Endothelial cell of umbilical vein (primary cell): ENCODE measurements at regions not wholly inside any gene's neighbourhood (a gene's known extent, or its start where the extent isn't known, plus 50 kb on each side); places are given as distances from the start of the nearest gene placed in this dataset.

Source experiments
- BruUV-seq: library from RNA; stranded (reverse); fragments of 400-500 nt; replicated peaks from 2 replicates; lab custom pipeline; 2021; lab: Mats Ljungman, UMichigan
- CTCF ChIA-PET: fragments of 300-600, 350-600 bp; sonication (Branson Sonifier 250); formaldehyde crosslinking; loops from one replicate; lab custom pipeline; 2021; ENCODE audit warnings: antibody characterized with exemption, inconsistent platforms; lab: Charles Lee
- POLR2A ChIA-PET: fragments of 300-600, 350-600 bp; sonication (Branson Sonifier 250); formaldehyde crosslinking; loops from one replicate; lab custom pipeline; 2021; ENCODE audit warnings: antibody characterized with exemption, inconsistent platforms; lab: Charles Lee
- DNase-seq: peaks from one replicate; pipeline ENCODE4 v3.0.0-alpha.2; 2011; ENCODE audit warnings: low read depth, low spot score
- FAIRE-seq: peaks from 2 replicates; lab custom pipeline; 2011; peaks lifted over from hg19 to GRCh38; lab: Jason Lieb, UNC
- H2AFZ ChIP-seq: 2 replicates; pipeline ENCODE4 v1.6.0; 2012; ENCODE audit warnings: low read depth, low read length, control low read depth, inconsistent platforms
- H3K27ac ChIP-seq: 2 replicates; pipeline ENCODE4 v1.5.1; 2011; ENCODE audit warnings: low read depth, mild to moderate bottlenecking, control low read depth, low read length, moderate library complexity; ENCODE audit not compliant: insufficient read depth
- H3K27me3 ChIP-seq, 2 experiments: 2 replicates each; pipeline versions ENCODE4 v1.6.0 to v1.6.1; 2011; ENCODE audit warnings: low read length in 2 of 2, mixed read lengths in 1 of 2; ENCODE audit not compliant: control insufficient read depth in 2 of 2, insufficient read depth in 2 of 2
- H3K36me3 ChIP-seq, 2 experiments: 2 replicates in 1 of 2; 3 replicates in 1 of 2; pipeline ENCODE4 v1.5.1; 2011; ENCODE audit warnings: low read length in 2 of 2, mild to moderate bottlenecking in 1 of 2, moderate library complexity in 1 of 2; ENCODE audit not compliant: control insufficient read depth in 2 of 2, insufficient read depth in 2 of 2; ENCODE audit errors: extremely low read depth in 1 of 2
- H3K4me1 ChIP-seq: 3 replicates; pipeline ENCODE4 v1.5.1; 2011; ENCODE audit warnings: mild to moderate bottlenecking, low read length; ENCODE audit not compliant: control insufficient read depth, insufficient read depth; ENCODE audit errors: extremely low read depth
- H3K4me2 ChIP-seq: 2 replicates; pipeline ENCODE4 v1.6.1; 2011; ENCODE audit warnings: low read length, control low read depth, mixed read lengths; ENCODE audit not compliant: insufficient read depth
- H3K4me3 ChIP-seq, 3 experiments: fragments of 200-600 bp in 1 of 3; sonication (generic), shearing (Covaris generic) in 1 of 3; replicated peaks in 1 of 3; 2 replicates each; pipeline ENCODE4 v1.5.1; 2011 to 2016; ENCODE audit warnings: control low read depth in 3 of 3, low read length in 3 of 3, mild to moderate bottlenecking in 2 of 3, inconsistent platforms in 1 of 3, low read depth in 1 of 3, moderate library complexity in 1 of 3; ENCODE audit not compliant: insufficient read depth in 1 of 3
- H3K79me2 ChIP-seq: 2 replicates; pipeline ENCODE4 v1.6.0; 2012; ENCODE audit warnings: low read length, inconsistent platforms; ENCODE audit not compliant: control insufficient read depth, insufficient read depth
- H3K9ac ChIP-seq: replicated peaks from 2 replicates; pipeline ENCODE3; 2011; ENCODE audit warnings: low read length, control low read depth; ENCODE audit not compliant: insufficient read depth; ENCODE audit errors: extremely low read depth
- H3K9me1 ChIP-seq: replicated peaks from 3 replicates; pipeline ENCODE4 v1.6.0; 2011; ENCODE audit warnings: mild to moderate bottlenecking, low read length; ENCODE audit not compliant: control insufficient read depth, insufficient read depth; ENCODE audit errors: extremely low read depth
- H3K9me3 ChIP-seq: replicated peaks from 2 replicates; pipeline ENCODE4 v1.5.1; 2012; ENCODE audit warnings: low read length, inconsistent platforms; ENCODE audit not compliant: control insufficient read depth, insufficient read depth
- H4K20me1 ChIP-seq: replicated peaks from 2 replicates; pipeline ENCODE3; 2011; ENCODE audit warnings: mild to moderate bottlenecking, low read length; ENCODE audit not compliant: control insufficient read depth, insufficient read depth; ENCODE audit errors: extremely low read depth
- CTCF ChIP-seq, 2 donors: IDR thresholded peaks; 1 replicate in 1 of 2; 2 replicates in 1 of 2; pipeline ENCODE4 v1.5.1; 2011; ENCODE audit warnings: low read length in 2 of 2, mild to moderate bottlenecking in 2 of 2, moderate library complexity in 2 of 2, control low read depth in 1 of 2, inconsistent platforms in 1 of 2, low read depth in 1 of 2; ENCODE audit not compliant: insufficient read depth in 1 of 2; ENCODE audit errors: extremely low read depth in 1 of 2
- EZH2 ChIP-seq: IDR thresholded peaks from 2 replicates; pipeline ENCODE4 v1.6.1; 2012; ENCODE audit warnings: borderline replicate concordance, low read depth, mild to moderate bottlenecking, moderate library complexity, low read length, inconsistent platforms; ENCODE audit not compliant: severe bottlenecking
- FOS ChIP-seq: IDR thresholded peaks from 2 replicates; pipeline ENCODE4 v1.6.1; 2011; ENCODE audit warnings: mild to moderate bottlenecking, low read length, moderate library complexity, borderline replicate concordance; ENCODE audit not compliant: insufficient read depth
- GATA2 ChIP-seq: IDR thresholded peaks from 2 replicates; pipeline ENCODE4 v1.7.0; 2011; ENCODE audit warnings: low read depth, mild to moderate bottlenecking, moderate library complexity, mixed read lengths, low read length; ENCODE audit not compliant: insufficient read length, insufficient read depth
- JUN ChIP-seq: IDR thresholded peaks from 2 replicates; pipeline ENCODE4 v1.6.1; 2011; ENCODE audit warnings: borderline replicate concordance, low read depth; ENCODE audit not compliant: insufficient read length, insufficient read depth
- MYC ChIP-seq: IDR thresholded peaks from one replicate; pipeline ENCODE4 v1.6.1; 2011; ENCODE audit warnings: mild to moderate bottlenecking, low read depth, low read length
- POLR2A ChIP-seq: IDR thresholded peaks from 2 replicates; pipeline ENCODE4 v1.6.1; 2012; ENCODE audit warnings: low read depth, mild to moderate bottlenecking, control low read depth, low read length
- POLR2AphosphoS5 ChIP-seq: IDR thresholded peaks from 2 replicates; pipeline ENCODE4 v1.6.1; 2012; ENCODE audit warnings: low read depth, mild to moderate bottlenecking, control low read depth, low read length, moderate library complexity; ENCODE audit not compliant: insufficient read depth
- dilution Hi-C: fragments of 300-500 bp; cut with MboI; formaldehyde crosslinking; loops from one replicate; pipeline ENCODE4 v1.15.0; 2019; ENCODE audit warnings: low sequenced_read_pairs; ENCODE audit not compliant: extremely low pct_ligation_motif_present
- intact Hi-C: fragments of 100-400 bp; cut with micrococcal nuclease; formaldehyde crosslinking; loops from one replicate; pipeline ENCODE4 v1.10.0; 2022
- TF ChIP-seq, protein P1 (sequence below): IDR thresholded peaks from 2 replicates; pipeline ENCODE4 v1.6.1; 2011; ENCODE audit not compliant: insufficient read depth, insufficient read length

DNA sequence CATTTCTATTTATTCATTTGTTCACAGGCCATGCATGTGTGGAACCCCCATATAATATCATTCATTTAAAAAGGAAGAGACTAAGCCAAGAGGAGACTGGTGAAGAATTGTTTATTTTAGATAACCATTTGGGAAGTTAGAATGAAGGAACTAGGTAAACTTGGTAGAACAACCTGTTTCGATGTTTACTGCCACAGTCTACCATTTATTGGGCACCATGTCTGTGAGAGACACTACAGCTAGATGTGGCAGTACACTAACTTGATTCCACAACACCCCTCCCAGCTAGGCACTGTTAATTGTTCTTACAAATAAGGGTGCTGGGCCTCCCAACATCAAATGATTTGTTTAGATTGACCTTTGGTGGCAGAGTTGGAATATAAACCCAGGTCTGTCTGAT lies 592.4 kb downstream of the EPM2A start:
- DNase-seq (no peak), FAIRE-seq (no peak)
- no peak overlapping the region for H3K27ac ChIP-seq
- H3K9me1 ChIP-seq: no peaks in the 10 kb centered on the region
- BruUV-seq: no TSS peak
- H2AFZ ChIP-seq: no peak overlapping the region
- no peaks in the 10 kb centered on the region for H3K36me3 ChIP-seq
- H4K20me1 ChIP-seq: no peaks in the 10 kb centered on the region
- no peaks in the 10 kb centered on the region for H3K27me3 ChIP-seq
- ChIA-PET POLR2A (no interaction called here), CTCF (interaction anchor here (1.5 kb wide), 1 partner anchor 561 kb away, joined by 5 read pairs; no protein-coding TSS in a partner anchor)
- no peak overlapping the region for H3K4me3 ChIP-seq
- no peaks in the 10 kb centered on the region for H3K79me2 ChIP-seq
- H3K4me2 ChIP-seq: no peak overlapping the region
- H3K9ac ChIP-seq: no peak overlapping the region
- dilution Hi-C loops: no loop called here
- intact Hi-C loops: no loop called here
- H3K4me1 ChIP-seq: no peaks in the 10 kb centered on the region
- no peak for TF ChIP-seq EZH2
- no peak for TF ChIP-seq FOS
- no peak for TF ChIP-seq JUN
- no peak for TF ChIP-seq GATA2
- TF ChIP-seq POLR2A: no peak
- TF ChIP-seq, protein P1, sequence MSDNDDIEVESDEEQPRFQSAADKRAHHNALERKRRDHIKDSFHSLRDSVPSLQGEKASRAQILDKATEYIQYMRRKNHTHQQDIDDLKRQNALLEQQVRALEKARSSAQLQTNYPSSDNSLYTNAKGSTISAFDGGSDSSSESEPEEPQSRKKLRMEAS: no peak
- no peak for TF ChIP-seq CTCF (IDR thresholded peaks at IDR 0.05; ENCODE audit: extremely low read depth in 1 of 2, insufficient read depth in 1 of 2, low read depth in 1 of 2, low read length in 2 of 2)
- no peak for TF ChIP-seq MYC
- no peak for TF ChIP-seq POLR2AphosphoS5
- no peaks in the 10 kb centered on the region for H3K9me3 ChIP-seq
